Islet of Langerhans (tissue), 1 donor: ENCODE measurements at regions not wholly inside any gene's neighbourhood (a gene's known extent, or its start where the extent isn't known, plus 50 kb on each side); places are given as distances from the start of the nearest gene placed in this dataset.
"Not testable (repeated sequence)": the region's sequence is repeated elsewhere in the genome, so short reads cannot be mapped to it uniquely, and the experiment has no call there.

Experiments
- FAIRE-seq: peaks from one replicate; lab custom pipeline; 2011; peaks lifted over from hg19 to GRCh38; lab: Jason Lieb, UNC

DNA sequence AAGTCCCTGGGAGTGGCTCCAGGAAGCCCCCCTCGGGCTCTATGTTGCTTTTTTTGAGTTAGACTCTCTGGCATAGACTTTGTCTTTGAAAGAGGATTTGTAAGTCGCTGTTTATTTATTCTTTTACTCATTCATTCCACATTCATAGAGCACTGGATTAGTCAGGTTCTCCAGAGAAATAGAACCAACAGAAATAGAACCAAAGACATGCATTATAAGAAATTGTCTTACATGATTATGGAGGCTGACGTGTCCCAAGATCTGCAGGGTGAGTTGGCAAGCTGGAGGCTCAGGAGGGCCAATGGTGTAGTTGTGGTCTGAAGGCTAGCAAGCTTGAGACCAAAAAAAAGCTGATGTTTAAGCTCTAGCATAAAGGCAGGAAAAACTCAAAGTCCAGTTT lies 98.3 kb upstream of the CHD6 start:
- FAIRE-seq: no peak

DNA sequence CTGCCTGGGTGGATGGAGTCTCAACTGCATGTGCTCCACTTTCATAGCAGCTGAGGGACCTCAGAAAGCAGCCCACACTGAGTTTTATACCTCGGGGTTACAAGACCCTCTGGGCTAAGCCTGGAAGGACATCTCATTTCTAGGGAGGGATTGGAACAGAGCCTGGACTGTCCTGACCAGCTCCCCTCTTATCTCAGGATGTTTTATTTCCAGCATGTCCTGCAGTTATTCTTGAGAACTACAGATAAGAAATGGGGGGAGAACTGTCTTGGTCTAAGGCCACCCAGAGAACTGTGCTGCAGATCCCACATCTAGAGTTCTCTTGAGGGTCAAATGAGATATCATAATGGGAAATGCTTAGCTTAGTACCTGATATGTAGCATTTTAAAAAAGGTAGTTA lies 97.3 kb upstream of the CHD6 start:
- no peak for FAIRE-seq

DNA sequence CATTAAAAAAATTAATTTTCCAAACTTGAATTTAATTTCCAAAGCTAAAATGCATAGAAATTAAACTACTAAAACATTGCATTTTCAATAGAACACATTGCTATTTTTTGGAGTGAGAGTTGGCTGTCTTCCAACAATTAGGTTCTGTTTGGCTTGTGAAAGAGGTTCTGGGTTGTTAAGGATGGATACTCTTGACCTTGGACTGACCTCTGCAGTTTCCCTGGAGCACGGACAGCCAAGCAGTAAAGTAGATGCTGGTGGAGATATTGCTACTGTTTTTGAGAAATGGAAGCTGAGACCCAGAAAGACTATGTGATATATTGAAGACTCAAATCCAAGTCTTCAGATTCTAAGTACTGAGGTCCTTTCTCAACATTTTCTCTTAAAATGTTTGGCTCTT lies 95.9 kb upstream of the CHD6 start:
- FAIRE-seq: no peak

DNA sequence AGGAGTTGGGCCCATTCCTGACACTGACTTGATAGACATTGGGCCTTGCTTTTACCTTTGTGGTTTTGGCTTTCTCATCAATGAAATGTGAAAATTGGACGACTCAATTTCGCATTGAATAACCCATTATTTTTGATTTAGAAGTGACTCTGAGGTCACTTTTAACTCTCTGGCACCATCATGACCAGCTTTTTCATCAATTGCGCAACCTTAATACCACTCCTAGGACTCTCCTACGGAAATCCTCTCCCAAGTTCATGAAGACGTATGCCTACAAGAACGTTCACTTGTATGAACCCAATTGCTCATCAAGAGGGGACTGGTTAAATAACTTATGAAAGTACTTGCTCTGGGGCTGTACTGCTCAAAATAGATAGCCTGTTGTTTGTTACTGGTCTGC lies 86.7 kb upstream of the CHD6 start:
- FAIRE-seq: no peak

DNA sequence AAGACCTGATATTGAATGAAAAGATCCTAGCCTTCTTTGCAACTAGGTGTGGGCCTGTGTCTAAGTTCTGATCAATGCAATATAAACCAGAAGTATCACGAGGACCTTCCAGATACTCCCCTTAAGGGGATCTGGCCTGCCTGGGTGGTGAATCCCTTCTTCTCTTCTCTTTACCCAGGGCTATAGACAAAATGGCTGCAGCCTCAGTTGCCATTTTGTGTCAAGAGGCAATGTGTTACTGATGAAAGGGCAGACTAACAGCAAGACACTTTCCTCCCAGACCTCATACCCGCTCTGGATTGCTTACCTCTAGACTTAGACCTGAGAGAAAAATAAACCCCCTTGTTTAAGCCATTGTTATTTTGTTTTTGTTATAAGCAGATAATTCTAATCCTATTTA lies 84.5 kb upstream of the CHD6 start:
- no peak for FAIRE-seq

DNA sequence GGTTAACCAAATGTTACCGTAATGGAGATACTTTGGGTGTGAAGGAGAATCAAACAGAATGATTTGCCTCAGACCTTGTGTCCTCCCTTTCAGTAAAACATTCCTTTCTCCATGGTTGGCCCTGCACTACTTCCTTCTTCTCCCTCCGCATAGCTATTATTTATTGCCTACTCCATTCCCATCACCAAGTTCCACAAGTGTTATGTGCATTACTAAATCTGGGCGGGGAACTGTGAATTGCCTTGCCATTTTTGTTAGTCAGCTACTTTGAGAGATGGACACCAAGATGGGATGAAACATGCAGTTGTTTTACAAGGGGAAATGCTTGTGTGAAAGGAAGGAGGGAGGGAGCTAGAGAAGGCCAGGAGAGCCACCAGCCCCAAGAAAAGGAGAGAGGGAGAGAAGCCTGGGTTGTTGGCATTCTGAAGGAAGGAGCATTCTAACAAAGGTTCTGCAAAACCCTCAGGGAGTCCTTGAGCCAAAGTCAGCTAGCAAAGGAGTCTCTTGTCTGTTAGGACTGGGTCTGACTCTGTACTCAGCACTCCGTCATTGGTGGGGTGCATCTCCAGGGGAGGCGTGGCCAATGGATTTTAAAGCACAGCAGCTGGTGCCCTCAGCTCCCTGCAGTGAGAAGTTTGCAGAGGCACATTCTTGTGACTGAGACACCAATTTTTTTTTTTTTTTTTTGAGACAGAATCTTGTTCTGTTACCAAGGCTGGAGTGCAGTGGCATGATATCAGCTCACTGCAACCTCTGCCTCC lies 83.6 kb upstream of the CHD6 start:
- no peak for FAIRE-seq

DNA sequence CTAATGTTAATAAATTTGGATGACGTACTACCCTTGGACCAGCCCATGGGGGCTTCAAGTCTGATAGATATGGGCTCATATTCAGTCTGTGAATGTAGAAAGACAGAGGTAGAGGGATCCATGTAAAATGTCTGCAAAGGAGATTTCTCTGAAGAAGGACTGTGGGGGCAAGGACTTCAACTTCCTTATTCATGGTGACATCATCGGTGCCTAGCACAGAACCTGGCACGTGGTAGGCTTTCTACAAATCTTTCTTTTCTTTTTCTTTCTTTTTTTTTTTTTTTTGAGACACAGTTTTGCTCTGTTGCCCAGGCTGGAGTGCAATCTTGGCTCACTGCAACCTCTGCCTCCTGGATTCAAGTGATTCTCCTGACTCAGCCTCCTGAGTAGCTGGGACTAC lies 81.5 kb upstream of the CHD6 start:
- FAIRE-seq: not testable (repeated sequence)

DNA sequence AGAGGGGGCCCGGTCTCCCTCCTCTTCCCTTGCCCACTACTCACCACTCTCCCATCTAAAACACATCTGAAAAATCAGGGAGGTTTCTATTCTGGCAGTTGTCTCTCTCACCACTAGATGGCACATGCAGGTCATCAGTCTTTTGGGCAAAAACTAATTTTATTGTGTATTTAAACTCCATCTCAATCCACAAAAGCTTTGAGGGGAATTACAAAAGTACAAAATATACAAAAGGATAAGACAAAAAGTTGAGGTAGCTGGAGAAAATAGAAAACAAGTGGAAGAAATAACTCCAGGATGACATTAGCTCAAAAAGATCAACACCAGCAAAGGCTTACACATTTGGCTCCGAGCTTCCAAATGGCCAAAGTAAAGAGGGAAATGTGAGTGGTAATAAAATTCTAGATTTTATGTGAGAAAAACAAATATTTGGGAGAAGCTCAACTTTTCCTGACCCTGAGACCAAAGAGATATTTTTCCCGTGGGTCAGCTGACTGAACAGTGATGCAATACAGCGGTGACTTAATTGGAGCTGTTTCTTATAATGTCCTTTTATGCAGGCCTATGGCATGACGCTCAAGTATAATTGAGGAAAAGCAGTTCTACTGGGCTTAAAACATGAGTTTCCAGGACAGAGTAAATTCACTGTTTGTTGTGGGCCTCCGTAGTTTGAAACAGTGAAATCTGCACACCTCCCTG lies 79.8 kb upstream of the CHD6 start:
- FAIRE-seq: no peak

DNA sequence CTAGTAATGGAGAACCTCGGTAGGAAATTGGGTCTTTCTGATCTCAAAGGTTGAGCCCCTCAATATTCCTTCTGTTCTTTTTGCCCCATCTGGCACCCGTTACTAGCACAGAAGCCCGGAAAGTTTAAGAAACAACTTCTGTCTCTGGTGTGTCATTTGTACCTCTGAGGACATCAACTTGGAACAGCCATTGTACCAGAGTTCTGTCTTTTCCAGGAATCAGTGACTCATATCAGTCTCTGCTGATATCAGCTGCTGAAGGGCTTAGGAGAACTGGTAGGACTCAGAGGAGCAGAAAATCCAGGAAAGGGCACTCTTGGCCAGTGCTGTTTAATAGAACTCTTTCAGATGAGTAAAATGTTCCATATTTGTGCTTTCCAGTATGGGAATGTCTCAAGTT lies 78.3 kb upstream of the CHD6 start:
- FAIRE-seq: no peak

DNA sequence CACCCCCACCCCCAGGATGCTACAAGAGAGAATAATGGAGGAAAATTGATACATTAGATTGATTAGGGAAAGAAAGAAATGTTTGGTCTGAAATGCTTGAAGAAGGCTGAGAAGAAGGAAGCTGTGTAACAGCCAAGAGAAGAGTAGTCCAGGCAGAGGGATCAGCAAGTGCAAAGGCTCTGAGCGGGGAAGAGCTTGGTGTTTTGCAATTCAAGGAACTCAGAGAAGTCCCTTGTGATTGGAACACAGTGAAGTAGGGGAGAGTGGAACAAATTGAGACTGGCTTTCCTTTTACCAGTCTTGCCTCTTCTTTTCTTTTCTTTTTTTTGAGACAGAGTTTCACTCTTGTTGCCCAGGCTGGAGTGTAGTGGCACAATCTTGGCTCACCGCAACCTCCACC lies 76.6 kb upstream of the CHD6 start:
- FAIRE-seq: no peak

DNA sequence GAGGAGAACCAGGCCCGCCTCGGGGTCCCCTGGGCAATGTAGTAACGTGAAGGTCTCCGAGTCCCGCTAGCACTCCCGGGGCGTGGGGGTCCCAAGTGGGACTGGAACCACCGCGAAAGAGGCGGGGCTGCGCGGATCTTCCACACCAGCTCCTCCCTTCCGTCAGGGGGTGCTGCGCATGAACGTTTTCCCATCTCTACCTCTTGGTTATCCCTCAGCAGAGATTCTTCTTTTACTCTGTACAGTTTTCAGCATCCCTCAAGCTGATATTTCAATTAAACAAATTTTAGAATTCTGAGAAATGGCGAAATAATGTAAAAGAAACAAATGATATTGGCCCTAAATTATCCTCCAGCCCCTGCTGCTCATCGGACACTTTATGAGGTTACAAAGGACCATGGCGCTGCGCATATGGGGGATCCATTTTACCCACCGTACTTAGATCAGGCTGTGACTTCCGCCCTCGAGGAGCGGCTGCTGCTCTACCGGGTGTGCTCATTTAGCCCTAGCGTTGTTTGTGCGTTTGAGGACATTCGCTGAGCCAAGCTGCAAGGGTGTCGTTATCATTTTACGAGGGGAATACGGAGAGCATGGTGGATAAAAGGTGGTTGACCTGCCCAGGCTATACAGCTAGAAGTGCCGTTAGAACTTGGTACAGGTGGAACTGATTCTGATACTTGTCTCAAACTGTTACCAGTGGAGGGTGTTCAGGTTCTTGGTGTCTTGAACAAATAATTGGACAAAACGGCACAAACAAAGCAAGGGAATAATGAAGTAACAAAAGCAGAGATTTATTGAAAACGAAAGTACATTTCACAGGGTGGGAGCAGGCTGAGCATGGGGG lies 75.2 kb upstream of the CHD6 start:
- peak; percentile 27 for FAIRE-seq

DNA sequence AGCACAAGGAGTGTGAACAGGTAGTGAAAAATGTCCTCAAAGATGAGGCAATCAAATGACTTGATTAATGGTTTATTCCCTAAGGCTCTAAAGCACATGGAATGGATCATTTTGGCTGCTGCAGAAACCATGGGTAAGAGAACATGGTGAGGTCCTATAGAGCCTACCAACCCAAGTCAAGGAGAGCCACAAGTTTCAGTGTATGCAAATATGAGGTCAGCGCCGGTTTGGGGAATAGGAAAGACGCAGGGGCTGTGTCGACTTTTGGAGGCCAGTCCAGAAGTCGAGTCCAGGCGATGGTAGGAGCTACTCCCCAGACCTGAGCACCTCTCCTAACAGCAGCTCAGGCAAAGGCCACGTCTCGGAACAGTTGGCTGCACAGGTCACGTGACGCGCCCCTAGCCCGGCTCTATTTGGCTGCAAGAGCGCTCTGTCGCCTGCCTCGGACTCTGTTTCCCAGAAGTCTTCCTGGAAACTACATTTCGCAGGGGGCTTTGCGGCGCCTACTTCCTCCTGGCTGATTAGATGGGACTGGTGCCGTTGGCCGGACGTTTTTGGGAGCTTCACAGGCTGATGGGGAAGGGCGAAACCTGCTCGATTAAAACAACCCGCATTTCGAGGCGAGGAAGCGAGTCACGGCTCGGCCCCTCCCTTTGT lies 74.4 kb upstream of the CHD6 start:
- FAIRE-seq: no peak

DNA sequence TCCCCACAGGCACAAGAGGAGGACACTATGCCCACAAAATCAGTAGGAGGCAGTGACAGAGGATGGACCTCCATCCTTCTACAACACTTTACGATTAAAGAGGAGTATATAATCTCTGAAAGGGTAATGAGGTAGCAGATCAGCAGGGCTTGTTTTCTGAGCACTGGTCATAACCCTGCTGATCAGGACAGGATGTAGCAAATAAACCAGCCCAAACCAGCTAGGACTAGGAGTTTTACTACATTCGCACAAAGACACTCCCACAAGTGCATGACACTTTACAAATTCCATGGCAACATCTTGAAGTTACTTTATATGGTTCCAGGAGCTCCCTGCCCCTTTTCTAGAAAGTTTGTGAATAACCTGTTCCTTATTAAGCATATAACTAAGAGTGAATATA lies 73.3 kb upstream of the CHD6 start:
- FAIRE-seq: no peak

DNA sequence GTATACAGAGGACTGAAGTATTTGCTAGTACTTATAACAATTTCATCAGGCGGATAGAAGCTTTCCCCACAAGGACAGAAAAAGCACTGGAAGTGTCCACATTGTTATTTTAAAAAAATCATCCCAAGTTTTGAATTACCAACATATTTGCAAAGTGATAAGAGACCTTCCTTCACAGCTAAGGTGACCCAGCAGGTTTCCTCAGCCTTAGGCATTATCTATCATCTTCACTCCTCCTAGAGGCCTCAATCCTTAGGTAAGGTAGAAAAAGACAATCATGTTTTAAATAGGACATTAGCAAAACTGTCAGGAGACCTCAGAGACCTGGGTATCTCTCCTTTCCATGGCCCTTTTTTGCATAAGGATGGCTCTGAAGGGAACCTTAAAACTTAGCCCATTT lies 72.5 kb upstream of the CHD6 start:
- FAIRE-seq: no peak

DNA sequence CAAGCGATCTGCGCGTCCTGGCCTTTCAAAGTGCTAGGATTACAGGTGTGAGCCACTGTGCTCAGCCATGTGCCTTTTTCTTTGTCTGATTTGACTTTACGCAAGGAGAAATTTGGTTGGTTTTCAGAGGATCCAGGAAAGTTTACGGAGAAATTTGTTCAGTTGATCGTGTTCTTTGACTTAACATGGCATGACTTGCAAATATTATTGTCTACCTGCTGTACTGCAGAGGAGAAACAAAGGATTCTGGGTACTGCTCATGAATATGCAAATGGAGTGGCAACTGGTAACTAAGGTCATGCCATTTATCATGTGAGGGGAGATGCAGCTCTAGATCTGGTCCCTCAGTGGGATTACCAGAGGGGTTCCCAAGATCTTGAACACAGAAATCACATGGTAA lies 68.8 kb upstream of the CHD6 start:
- FAIRE-seq: no peak

DNA sequence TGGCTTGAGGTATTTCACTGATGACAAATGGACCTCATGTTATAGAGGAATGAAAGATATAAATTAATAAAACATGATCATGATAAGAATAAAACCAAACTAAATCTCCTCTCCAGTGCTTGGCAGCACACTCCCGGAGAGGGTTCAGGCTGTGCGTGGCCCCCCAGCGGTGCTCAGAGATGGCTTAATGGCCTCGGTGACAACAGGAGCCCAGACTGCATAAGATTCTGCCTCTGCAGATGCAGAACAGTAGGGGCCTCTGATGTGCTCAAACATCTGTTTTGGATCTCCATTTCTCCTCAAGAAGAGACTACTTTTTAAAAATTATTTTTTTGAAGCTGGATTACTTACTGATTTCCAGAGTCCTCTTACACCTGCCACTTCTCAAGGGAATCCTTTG lies 67.0 kb upstream of the CHD6 start:
- FAIRE-seq: not testable (repeated sequence)

DNA sequence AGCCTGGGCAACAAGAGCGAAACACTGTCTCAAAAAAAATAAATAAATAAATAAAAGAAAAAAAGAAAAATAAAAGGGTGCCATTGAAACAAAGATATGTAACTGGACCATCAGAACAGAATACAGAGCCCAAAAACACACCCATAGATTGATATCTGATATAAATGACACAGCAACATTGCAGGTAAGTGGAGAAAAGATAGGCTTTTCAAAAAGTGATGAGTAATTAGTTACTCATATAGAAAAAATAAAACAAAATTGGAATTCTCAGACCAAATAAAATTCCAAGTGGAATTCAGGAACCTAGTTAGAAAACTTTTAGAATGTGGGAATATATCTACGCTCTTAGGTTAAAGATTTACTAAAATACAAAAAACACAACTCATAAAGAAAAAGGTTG lies 60.6 kb upstream of the CHD6 start:
- FAIRE-seq: no peak

DNA sequence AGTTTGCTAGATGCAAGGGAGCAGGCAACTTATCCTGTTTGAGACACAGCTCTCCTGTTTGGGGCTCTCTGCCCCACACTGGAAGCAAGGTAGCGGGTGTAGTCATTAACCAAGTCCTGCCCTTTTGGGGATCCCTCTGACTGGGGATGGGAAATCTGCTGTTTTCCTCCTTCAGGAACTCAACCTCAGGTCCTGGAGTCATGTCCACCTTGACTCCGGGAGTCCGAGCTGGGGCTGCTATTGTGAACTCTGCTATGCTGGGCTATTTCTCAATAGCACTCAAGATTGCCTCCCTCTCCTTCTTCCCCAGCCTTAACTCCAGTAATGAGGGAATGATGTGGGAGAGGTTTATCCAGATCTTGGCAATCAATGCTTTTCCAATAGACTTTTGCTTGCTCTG lies 54.1 kb upstream of the CHD6 start:
- FAIRE-seq: no peak

DNA sequence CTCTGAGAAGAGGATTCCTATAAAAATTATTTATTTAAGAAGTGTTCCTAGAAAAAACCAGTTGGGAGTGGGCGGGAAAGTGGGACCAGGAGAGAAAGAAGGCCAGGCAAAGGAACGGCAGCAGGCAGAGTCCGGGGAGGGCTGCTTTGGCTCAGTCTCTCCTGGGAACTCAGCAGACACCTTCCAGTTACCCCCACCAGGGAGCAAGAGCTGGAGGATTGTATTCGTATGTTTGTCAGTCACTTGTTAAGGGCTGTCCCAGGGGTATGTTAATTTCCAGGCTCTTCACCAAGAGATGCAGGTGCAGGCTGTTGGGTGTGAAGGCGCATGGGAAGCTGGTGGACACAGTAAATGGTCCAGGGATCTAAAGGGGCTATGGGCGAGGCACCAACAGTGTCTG lies 53.0 kb upstream of the CHD6 start:
- no peak for FAIRE-seq

DNA sequence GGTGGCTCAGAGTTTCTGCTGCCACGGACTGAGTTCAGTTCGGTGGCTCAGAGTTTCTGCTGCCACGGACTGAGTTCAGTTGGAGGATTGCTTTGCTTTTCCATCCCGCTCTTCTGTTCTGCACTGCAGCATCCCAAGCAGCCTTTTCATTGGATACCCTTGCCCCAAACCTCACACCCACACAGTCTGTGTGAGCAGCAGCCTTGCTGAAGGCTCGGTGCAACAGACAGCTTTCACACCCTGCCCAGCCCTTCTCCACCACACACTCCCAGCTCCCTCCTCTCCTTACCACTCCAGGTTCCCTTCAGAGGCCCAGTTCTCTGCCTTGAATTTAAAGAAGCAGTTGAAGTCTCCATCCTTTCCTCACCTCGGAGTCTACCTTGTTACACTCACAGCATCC lies 52.5 kb upstream of the CHD6 start:
- FAIRE-seq: no peak

DNA sequence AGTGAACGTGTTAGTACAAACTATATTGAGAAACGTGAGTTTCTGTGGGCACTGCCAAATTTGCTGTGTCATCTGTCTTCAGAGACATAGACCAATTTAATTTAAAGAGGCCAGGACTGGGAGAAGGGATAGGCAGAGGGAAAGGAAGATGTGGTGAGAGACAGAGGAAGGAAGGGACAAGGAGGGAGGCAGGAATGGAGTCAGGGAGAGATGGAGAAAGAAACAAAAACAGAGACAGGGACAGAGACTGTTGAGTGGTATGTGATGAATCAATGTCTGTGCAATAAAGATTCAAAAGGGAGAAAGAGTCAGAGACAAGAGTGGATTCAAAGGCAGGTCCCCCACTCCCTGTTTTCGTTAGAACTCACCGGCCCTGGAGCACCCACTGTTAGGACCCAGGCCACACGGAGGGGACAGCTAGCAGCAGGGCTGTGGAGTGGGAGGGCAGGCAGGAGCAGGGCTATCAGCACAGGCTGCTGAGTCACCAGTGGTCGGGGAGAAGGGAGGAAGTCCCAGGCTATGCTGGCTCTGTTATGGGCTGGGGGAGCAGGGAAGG lies 51.6 kb upstream of the CHD6 start:
- FAIRE-seq: no peak

DNA sequence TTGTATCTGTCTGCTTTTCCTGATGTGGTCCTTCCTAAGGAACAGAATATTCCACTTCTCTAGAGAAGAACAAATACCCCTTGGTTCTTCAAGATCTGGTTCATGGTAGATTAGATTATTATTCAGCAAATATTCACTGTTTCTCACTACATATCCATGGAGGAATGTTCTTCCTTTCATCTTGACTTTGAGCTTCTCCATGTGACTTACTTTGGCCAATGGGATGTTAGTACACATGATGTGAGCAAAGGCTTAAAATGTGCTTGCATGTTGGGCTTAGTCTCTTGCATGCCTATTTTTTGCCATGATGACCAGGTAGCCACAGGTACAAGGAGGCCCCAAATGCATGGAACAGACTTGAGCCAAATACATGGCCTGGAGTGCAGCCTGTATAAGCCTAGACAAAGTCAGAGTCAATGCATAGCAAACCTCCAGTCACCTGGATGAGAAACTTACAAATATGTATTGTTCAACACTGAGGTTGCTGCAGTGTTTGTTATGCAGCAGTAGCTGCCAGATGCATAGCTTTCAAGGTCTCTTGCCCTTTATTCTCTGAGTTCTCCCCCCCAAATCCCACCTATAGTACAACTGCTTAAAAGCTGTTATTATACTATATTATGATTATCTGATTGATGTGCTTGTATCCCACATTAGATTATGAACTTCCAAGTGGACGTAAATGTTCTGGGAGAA lies 50.0 kb upstream of the CHD6 start:
- FAIRE-seq: no peak
